GM21381 (cell line): ENCODE measurements at regions not wholly inside any gene's neighbourhood (a gene's known extent, or its start where the extent isn't known, plus 50 kb on each side); places are given as distances from the start of the nearest gene placed in this dataset.

ENCODE experiments used
- ATAC-seq: cut with Tn5 transposase; IDR thresholded peaks from one replicate; pipeline ENCODE4 v1.9.1; 2021; ENCODE audit warnings: mild to moderate bottlenecking, moderate library complexity; ENCODE audit not compliant: unreplicated experiment

- ATAC-seq = no peak
Observed at GRCh38 chr13:26942184-26942583, 181.6 kb upstream of the GPR12 start.

- ATAC-seq = no peak
Observed at GRCh38 chr13:26941345-26942174, 181.0 kb upstream of the GPR12 start.

- no peak for ATAC-seq
Observed at GRCh38 chr13:26934096-26934495, 173.5 kb upstream of the GPR12 start.

- ATAC-seq = no peak
Observed at GRCh38 chr13:26932465-26932864, 171.9 kb upstream of the GPR12 start.

- no peak for ATAC-seq
Observed at GRCh38 chr13:26929971-26930730, 169.6 kb upstream of the GPR12 start.

GRCh38 chr13:26927511-26927910 is 166.9 kb upstream of the GPR12 start:
- no peak for ATAC-seq

- no peak for ATAC-seq
Observed at GRCh38 chr13:26926371-26926770, 165.8 kb upstream of the GPR12 start.

GRCh38 chr13:26923824-26924605 is 163.4 kb upstream of the GPR12 start:
- no peak for ATAC-seq

GRCh38 chr13:26921918-26922317 is 161.3 kb upstream of the GPR12 start:
- ATAC-seq = no peak

GRCh38 chr13:26920614-26921355 is 160.2 kb upstream of the GPR12 start:
- no peak for ATAC-seq

GRCh38 chr13:26919732-26920131 is 159.1 kb upstream of the GPR12 start:
- ATAC-seq = no peak

GRCh38 chr13:26919311-26919710 is 158.7 kb upstream of the GPR12 start:
- ATAC-seq = no peak

- peak; percentile 51 for ATAC-seq
Observed at GRCh38 chr13:26914624-26915023, 154.0 kb upstream of the GPR12 start.

GRCh38 chr13:26914148-26914547 is 153.6 kb upstream of the GPR12 start:
- peak; percentile 9 for ATAC-seq

- no peak for ATAC-seq
Observed at GRCh38 chr13:26910754-26911465, 150.3 kb upstream of the GPR12 start.

GRCh38 chr13:26909477-26909876 is 148.9 kb upstream of the GPR12 start:
- no peak for ATAC-seq

- no peak for ATAC-seq
Observed at GRCh38 chr13:26908126-26908525, 147.5 kb upstream of the GPR12 start.

GRCh38 chr13:26899202-26899601 is 138.6 kb upstream of the GPR12 start:
- ATAC-seq = no peak

- no peak for ATAC-seq
Observed at GRCh38 chr13:26897706-26898550, 137.3 kb upstream of the GPR12 start.
